CD4-positive, alpha-beta T cell (primary cell): ENCODE measurements at regions not wholly inside any gene's neighbourhood (a gene's known extent, or its start where the extent isn't known, plus 50 kb on each side); places are given as distances from the start of the nearest gene placed in this dataset.
"Not testable (repeated sequence)": the region's sequence is repeated elsewhere in the genome, so short reads cannot be mapped to it uniquely, and the experiment has no call there.

Experiments
- ATAC-seq: fragments of 200-7000 bp; cut with Tn5 transposase; one replicate; pipeline ENCODE4 v1.10.0; 2022; ENCODE audit warnings: mild to moderate bottlenecking; ENCODE audit not compliant: poor library complexity
- CTCF ChIA-PET: fragments of 350-600 bp; sonication (Branson Sonifier 250); formaldehyde crosslinking; loops from one replicate; lab custom pipeline; 2021; ENCODE audit warnings: antibody characterized with exemption, inconsistent platforms; lab: Charles Lee
- POLR2A ChIA-PET: fragments of 350-600 bp; sonication (Branson Sonifier 250); formaldehyde crosslinking; loops from one replicate; lab custom pipeline; 2021; ENCODE audit warnings: antibody characterized with exemption, inconsistent platforms; lab: Charles Lee
- DNase-seq, 14 experiments: peaks; one replicate each; pipeline ENCODE4 v3.0.0-alpha.2; 2013 to 2020; ENCODE audit warnings: mixed read lengths in 2 of 14
- H3K27ac ChIP-seq, 2 donors: one replicate each; pipeline versions ENCODE4 v1.5.1 to v1.7.0; 2013; ENCODE audit warnings: low read length in 2 of 2, low read depth in 1 of 2, mild to moderate bottlenecking in 1 of 2
- H3K27me3 ChIP-seq, 2 experiments: 1 replicate in 1 of 2; 2 replicates in 1 of 2; pipeline versions ENCODE4 v1.6.1 to v1.7.0; 2013; ENCODE audit warnings: low read length in 2 of 2, control low read depth in 1 of 2, mild to moderate bottlenecking in 1 of 2, moderate library complexity in 1 of 2; ENCODE audit not compliant: insufficient read depth in 2 of 2, control insufficient read depth in 1 of 2
- H3K36me3 ChIP-seq: one replicate; pipeline ENCODE4 v1.6.1; 2013; ENCODE audit warnings: low read length, control low read depth; ENCODE audit not compliant: insufficient read depth
- H3K4me1 ChIP-seq: one replicate; pipeline ENCODE4 v1.6.1; 2013; ENCODE audit warnings: low read length, control low read depth; ENCODE audit not compliant: insufficient read depth
- H3K4me3 ChIP-seq: one replicate; pipeline ENCODE4 v1.5.1; 2013; ENCODE audit warnings: mild to moderate bottlenecking, low read length, moderate library complexity
- H3K9me3 ChIP-seq, 2 experiments: 1 replicate in 1 of 2; 2 replicates in 1 of 2; pipeline versions ENCODE4 v1.6.1 to v1.7.0; 2013; ENCODE audit warnings: low read length in 2 of 2, mild to moderate bottlenecking in 2 of 2, control low read depth in 1 of 2, moderate library complexity in 1 of 2; ENCODE audit not compliant: control insufficient read depth in 1 of 2, insufficient read depth in 1 of 2
- H3K27ac Mint-ChIP-seq: one replicate; pipeline ENCODE4 v1.8.0; 2020; ENCODE audit warnings: mixed read lengths
- H3K27me3 Mint-ChIP-seq: one replicate; pipeline ENCODE4 v1.8.0; 2021; ENCODE audit warnings: mixed read lengths
- H3K36me3 Mint-ChIP-seq: one replicate; pipeline ENCODE4 v1.8.0; 2021; ENCODE audit warnings: low read depth, mixed read lengths
- H3K4me1 Mint-ChIP-seq: one replicate; pipeline ENCODE4 v1.8.0; 2021; ENCODE audit warnings: low read depth, mixed read lengths
- H3K4me3 Mint-ChIP-seq: one replicate; pipeline ENCODE4 v1.8.0; 2020; ENCODE audit warnings: mild to moderate bottlenecking, mixed read lengths
- H3K9me3 Mint-ChIP-seq: one replicate; pipeline ENCODE4 v1.8.0; 2020; ENCODE audit warnings: mixed read lengths
- CTCF ChIP-seq: fragments of 200-600 bp; IDR thresholded peaks from one replicate; pipeline ENCODE4 v1.8.0; 2022; ENCODE audit warnings: antibody characterized with exemption, mild to moderate bottlenecking
- intact Hi-C, 2 experiments: fragments of 100-400 bp; cut with DNase I in 1 of 2; cut with micrococcal nuclease in 1 of 2; formaldehyde crosslinking; loops; one replicate each; pipeline versions ENCODE4 v1.15.1 to v1.9.0; 2023 to 2025; cut with DNase I, micrococcal nuclease

- peaks cover 0 to 3% of the 10 kb centered on the region in 2 experiments for H3K27me3 ChIP-seq
- no peaks in the 10 kb centered on the region for H3K4me1 ChIP-seq
- no peak overlapping the region for H3K27ac Mint-ChIP-seq
- POLR2A ChIA-PET: no interaction called here
- intact Hi-C loops: no loop called here
- no peak overlapping the region for H3K4me3 ChIP-seq
- no peak for ATAC-seq
- no peaks in the 10 kb centered on the region for H3K36me3 Mint-ChIP-seq
- no peaks in the 10 kb centered on the region for H3K9me3 ChIP-seq
- CTCF ChIA-PET: no interaction called here
- peaks cover 23% of the 10 kb centered on the region for H3K27me3 Mint-ChIP-seq
- TF ChIP-seq CTCF: no peak
- no peak overlapping the region for H3K4me3 Mint-ChIP-seq
- H3K9me3 Mint-ChIP-seq: no peaks in the 10 kb centered on the region
- no peak for DNase-seq
- H3K4me1 Mint-ChIP-seq: no peaks in the 10 kb centered on the region
- no peaks in the 10 kb centered on the region for H3K36me3 ChIP-seq
- H3K27ac ChIP-seq: no peak overlapping the region
Observed at GRCh38 chr3:66836363-66837152, 161.5 kb upstream of the KBTBD8 start.

- intact Hi-C loops: no loop called here
- Histone ChIP-seq H3K4me3 (no peak overlapping the region), H3K4me1 (no peaks in the 10 kb centered on the region), H3K27me3 (no peaks in the 10 kb centered on the region), H3K9me3 (no peaks in the 10 kb centered on the region), H3K36me3 (no peaks in the 10 kb centered on the region), H3K27ac (no peak overlapping the region)
- ATAC-seq (no peak), DNase-seq (no peak)
- ChIA-PET POLR2A (no interaction called here), CTCF (no interaction called here)
- Mint-ChIP-seq H3K4me3 (no peak overlapping the region), H3K9me3 (no peaks in the 10 kb centered on the region), H3K36me3 (no peaks in the 10 kb centered on the region), H3K27ac (no peak overlapping the region), H3K4me1 (no peaks in the 10 kb centered on the region), H3K27me3 (peaks cover 12% of the 10 kb centered on the region)
- no peak for TF ChIP-seq CTCF
Observed at GRCh38 chr3:66838704-66839103, 159.4 kb upstream of the KBTBD8 start.

- Mint-ChIP-seq H3K36me3 (no peaks in the 10 kb centered on the region), H3K4me3 (no peak overlapping the region), H3K4me1 (no peaks in the 10 kb centered on the region), H3K27ac (no peak overlapping the region), H3K27me3 (peaks cover 14% of the 10 kb centered on the region), H3K9me3 (no peaks in the 10 kb centered on the region)
- ATAC-seq: no peak
- POLR2A ChIA-PET: no interaction called here
- CTCF ChIA-PET: no interaction called here
- no peak overlapping the region for H3K27ac ChIP-seq
- H3K4me1 ChIP-seq: no peaks in the 10 kb centered on the region
- H3K4me3 ChIP-seq: no peak overlapping the region
- intact Hi-C loops: no loop called here
- H3K36me3 ChIP-seq: no peaks in the 10 kb centered on the region
- no peak for TF ChIP-seq CTCF
- H3K27me3 ChIP-seq: no peaks in the 10 kb centered on the region
- no peak for DNase-seq
- no peaks in the 10 kb centered on the region for H3K9me3 ChIP-seq
Observed at GRCh38 chr3:66839508-66839907, 158.6 kb upstream of the KBTBD8 start.

- intact Hi-C loops, POLR2A ChIA-PET, H3K27ac ChIP-seq, CTCF ChIA-PET, H3K4me1 Mint-ChIP-seq, H3K27me3 ChIP-seq, H3K36me3 ChIP-seq, H3K27ac Mint-ChIP-seq, DNase-seq, H3K36me3 Mint-ChIP-seq, H3K4me3 Mint-ChIP-seq, H3K4me3 ChIP-seq, H3K9me3 Mint-ChIP-seq, H3K4me1 ChIP-seq, ATAC-seq, H3K9me3 ChIP-seq, H3K27me3 Mint-ChIP-seq: not testable (repeated sequence)
Observed at GRCh38 chr3:66842761-66843464, 155.2 kb upstream of the KBTBD8 start.
